DMS 273 treated with DMSO at 0.1 percent for 48 hours (cell line): ENCODE measurements at regions not wholly inside any gene's neighbourhood (a gene's known extent, or its start where the extent isn't known, plus 50 kb on each side); places are given as distances from the start of the nearest gene placed in this dataset.
"Not testable (repeated sequence)": the region's sequence is repeated elsewhere in the genome, so short reads cannot be mapped to it uniquely, and the experiment has no call there.

ENCODE experiments used
- DNase-seq: peaks from one replicate; lab custom pipeline; 2025; lab: John Stamatoyannopoulos, UW

DNA sequence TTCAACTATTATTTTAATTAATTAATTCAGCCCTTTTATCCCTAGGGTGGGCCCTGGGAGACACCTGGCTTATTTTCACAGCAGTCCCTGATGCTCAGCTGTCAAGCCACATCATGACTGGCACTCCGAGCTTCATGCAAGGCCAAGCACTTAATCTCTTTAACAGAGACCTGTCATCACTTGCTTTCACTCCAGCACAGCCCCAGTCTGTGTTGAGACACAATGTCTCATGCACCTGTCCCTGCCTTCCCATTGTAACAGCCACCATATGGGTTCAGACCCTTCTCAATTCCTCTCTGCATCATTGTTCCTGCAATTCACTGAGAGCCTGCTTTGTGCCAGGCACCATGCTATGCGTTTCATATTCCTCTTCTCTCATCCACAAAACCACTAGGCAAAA lies 222.2 kb upstream of the TENM4 start:
- no peak for DNase-seq

DNA sequence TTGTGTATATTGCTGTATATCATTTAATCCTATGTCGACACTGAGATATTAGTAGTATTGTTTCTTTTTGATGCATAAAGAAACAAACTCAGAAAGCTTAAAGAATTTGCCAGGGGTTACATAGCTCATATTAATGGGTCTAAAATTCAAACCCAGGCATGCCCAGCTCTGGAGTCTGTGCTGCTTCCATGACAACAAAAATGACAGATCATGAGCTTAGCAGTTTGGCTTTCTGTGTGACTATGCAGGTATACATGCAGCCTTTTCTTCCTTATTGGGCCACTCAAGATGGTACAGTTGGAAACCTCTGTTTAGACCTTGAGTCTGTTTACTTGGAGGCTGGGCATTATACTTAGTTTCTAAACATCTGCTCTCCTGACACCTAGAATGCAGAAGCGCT lies 220.5 kb upstream of the TENM4 start:
- no peak for DNase-seq

DNA sequence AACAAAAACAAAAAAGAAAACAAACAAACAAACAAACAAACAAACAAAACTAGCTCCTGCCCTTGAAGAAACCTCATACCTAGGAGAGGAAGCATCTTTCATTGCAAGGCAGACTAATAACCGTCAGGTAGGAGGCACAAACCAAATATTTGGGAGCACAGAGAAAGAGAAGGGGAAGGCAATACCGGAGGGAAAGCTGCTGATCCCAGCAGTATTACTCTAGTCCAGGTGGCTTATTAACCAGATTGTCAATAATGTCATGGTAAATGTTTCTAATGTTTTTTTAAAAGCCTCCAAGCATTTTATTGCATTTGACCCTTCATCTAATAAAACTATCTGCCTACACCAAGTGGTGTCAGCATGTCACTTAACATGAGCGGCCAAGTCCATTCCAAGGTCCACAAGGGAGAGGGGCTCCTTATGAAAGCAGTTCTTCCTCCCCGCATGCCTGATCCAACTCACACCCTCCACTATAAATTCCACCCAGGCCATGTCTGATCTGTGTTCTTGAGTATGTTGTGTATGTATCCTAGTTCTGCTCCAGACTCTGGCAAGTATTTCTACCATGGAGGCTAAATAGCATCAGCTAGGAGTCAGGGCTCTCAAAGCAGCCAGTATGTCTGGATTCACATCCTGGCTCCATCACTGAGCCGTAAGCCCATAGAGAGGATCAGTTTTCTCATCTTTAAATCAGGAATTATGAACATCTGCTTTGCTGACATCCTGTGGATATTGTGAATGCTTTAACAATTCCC lies 208.1 kb upstream of the TENM4 start:
- no peak for DNase-seq

DNA sequence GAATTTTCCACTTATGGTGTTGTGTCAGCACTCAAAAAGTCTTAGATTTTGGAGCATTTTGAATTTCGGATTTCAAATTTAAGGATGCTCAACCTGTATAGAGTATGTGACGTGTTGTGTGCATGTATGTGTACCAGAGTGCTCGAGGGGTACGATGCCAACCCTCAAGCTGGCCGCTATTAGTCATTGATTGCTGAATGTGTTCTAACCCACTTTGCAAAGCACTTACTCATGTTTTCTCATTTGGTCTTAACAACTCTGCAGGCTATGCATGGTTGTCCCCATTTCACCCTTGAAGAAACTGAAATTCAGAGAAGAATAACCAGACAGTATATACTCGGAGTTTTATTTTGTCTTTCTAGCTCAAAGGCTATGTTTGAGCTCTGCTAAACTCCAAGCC lies 196.4 kb upstream of the TENM4 start:
- no peak for DNase-seq

DNA sequence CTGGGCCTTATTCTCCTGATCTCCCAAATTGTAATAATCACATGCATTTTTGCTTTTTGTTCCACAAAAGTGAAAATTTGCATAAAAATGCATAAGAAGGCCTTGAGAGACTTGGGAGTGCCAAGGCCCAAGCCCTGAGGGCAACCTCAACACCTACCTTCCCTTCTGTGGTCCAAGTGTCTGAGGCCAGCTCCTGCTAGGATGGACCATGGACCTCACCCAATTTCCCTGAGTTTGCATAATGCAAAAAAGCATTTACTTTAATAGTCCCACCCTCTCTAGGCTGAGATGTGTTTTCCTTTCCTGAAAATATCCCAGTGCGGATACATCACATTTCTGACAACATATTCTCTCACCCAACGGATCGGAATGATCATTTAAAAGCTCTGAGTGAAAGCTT lies 194.1 kb upstream of the TENM4 start:
- no peak for DNase-seq

DNA sequence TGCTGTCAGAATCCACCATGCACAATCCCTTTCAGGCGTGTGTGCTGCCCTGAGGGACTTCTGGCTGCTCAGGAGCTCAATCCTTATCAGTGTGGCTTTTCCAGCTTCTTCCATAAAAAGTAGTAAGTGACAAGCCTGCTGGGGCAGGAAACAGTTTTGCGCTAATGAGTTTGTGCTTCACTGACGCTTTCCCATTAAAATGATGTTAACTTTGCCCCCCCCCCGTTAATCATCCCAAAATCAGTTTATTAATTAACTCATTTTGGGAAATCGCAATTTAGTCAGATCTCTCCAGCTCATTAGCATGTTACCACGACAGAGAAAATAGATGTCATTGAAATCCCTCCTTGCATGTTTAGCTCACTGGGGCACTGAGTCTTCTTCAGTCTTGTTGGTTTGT lies 186.5 kb upstream of the TENM4 start:
- no peak for DNase-seq

DNA sequence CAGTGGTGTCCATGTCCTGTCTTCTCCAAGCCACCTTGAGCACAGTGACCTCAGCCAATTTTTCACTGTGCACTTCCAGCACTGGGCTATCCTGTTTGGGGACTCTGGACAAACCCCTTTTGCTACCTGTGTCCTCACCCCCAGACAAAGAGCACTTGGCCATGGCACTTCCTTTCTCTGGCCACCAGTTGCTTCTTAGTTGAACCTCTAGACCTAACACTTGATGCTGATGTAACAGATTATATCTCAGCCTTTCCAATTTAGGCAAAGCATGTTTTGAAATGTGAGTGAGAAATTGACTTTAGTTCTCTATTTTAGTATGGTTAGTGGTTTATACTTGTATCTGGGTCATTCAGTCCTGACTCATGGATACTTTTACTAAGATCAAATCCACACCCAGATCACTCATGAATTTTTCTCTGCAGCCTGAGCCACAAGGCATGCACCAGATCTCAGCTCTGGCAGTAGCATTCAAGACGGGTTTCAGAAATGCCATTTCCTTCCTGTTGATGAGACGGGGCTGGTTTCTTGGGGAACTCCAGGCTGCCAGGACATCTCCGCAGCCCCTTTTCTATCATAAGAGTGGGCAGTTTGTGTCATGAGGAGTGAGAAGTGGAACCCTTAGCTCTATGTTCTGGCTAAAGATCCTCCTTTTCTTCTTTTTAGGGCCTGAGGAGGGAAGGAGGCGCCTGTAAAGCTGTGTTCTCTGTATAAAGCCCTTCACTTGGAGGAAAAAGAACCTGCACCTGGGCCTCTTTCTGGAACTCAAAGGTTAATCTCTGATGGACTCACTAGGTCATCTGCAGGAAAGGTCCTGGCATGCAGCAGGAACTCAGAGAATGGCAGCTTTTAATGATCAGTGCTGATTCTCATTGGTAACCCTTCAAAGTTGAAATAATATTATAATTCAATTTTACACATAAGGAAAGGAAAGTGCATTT lies 185.6 kb upstream of the TENM4 start:
- DNase-seq = no peak

DNA sequence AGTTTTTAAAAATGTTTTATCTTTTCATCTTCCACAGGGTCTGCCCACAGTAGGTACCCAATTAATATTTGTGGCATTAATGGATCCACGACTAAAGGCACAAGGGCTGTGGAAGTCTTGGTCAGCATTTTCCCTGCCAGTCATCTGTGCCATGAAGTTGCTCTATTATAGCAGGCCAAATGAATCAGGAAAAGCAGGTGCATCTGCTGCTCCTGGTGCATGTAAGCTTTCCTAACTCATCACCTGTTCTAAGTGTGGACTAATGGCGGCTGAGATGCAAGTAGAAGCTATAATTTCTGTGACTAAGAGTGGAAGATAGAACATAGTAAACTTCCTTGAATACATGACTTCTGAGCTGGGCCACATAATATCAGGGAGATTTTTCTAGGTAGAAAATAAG lies 182.5 kb upstream of the TENM4 start:
- DNase-seq = no peak

DNA sequence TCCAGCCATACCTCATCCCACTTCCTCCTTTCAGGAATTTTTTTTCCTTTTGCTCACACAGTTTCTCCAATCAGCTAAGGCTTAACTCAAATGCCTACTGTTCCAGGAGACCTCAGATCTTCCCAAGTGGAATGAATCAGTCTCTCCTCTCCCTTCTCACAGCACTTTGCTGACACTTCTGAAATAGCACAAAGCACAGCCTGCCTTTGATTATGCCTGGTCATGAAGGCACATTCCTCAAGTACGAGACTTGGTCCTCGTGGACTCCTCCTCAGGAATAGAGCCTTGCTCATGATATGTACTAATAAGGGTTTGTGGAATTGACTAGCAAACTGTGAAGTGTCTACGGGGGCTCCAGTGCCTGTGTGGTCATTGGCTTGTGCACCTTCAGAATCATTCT lies 176.7 kb upstream of the TENM4 start:
- DNase-seq = no peak

DNA sequence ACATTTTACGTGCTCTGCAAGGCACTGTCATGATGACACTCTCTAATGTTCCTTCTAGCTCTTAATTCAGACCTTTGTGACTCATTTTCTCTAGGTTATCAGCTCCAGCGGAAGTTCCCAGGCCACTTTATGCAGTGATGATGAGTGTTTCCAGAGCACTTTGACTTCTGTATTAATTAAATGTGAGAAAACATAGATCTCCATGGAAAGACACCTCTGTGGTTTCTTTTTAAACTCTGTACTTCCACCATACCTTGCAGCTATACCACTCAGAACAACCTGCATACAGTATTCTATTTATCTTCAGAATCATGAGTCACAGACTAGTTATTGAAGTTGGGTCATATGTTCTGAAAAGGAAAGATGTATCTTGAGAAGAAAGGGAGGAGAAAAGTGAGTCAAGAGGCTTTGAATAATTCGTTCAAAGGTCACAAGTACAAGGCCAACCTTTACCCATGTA lies 175.6 kb upstream of the TENM4 start:
- DNase-seq = no peak

DNA sequence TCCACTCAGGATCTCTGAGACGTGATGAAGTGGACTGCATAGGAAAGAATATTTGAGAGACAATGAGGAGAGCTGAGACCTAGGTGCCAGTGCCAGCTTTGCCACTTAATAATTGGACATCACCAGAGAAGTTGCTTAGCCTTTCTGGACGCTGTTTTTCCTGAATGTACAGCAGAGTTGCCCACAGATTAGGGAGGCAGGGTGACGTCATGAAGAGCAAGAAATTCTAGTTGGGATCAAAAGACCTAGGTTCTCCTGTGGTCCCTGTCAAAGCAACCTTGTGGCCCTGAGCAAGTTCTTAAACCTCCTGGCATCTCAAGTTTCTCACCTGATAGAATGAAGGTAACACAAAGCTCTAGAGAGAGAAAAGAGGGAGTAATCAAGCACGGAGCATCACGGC lies 174.6 kb upstream of the TENM4 start:
- no peak for DNase-seq

DNA sequence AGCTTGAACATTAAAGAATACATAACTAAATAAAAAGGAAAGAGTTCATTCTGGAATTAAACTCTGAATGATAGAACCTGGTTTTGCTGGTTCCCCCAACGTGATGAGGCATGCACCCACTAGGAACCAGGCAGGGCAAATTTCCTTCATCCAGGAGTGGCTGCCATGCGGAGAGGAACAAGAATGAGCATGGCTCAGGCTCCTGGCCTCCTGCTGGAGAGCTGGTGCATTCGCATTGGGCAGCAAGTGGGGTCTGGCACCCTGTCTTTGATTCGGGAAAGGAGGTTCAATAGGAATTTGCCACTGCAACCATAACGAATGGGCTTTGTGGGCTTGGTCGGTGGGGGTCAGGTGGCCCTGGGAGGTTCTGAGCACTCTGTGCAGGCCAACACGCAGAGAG lies 169.8 kb upstream of the TENM4 start:
- no peak for DNase-seq

DNA sequence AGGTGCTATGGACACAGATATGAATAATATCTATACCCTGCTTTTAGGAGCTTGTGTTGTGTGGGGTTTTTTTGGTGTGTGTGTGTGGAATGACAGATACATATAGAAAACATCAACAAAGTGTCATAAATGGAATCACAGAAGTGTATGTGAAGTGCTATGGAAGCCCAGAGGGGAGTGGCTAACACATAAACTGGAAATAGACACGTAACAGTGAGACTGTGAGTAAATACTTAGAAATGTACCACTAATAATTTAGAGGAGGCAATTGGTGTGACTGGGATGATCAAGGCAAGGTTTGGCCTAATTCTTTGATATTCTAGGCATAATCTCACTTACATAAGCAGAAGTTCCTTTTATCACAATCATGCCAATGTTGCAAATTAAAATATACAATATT lies 169.3 kb upstream of the TENM4 start:
- no peak for DNase-seq

DNA sequence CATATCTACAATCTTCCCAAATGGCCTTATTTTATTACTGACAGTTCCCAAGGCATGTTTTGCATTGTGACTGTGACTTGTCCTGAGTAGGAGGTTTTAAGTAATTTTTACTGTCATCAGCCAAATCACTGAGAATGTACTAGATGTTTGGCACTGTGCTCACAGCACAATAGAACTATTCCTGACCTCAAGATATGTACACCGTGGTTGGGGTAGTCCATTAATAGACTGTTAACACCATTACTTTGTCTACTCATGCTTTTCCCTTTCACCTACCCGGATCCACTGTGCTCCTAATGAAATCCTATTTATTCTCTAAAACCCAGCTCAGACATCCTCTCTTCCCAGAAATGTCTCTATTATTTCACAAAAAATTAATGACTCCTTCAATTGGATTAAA lies 168.7 kb upstream of the TENM4 start:
- DNase-seq = no peak

DNA sequence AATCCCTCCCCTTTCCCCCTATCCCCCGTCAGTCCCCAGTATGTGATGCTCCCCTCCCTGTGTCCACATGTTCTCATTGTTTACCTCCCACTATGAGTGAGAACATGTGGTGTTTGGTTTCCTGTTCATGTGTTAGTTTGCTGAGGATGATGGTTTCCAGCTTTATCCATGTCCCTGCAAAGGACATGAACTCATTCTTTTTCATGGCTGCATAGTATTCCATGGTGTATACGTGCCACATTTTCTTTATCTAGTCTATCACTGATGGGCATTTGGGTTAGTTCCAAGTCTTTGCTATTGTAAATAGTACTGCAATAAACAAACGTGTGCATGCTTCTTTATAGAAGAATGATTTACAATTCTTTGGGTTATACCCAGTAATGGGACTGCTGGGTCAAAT lies 165.6 kb upstream of the TENM4 start:
- DNase-seq = not testable (repeated sequence)

DNA sequence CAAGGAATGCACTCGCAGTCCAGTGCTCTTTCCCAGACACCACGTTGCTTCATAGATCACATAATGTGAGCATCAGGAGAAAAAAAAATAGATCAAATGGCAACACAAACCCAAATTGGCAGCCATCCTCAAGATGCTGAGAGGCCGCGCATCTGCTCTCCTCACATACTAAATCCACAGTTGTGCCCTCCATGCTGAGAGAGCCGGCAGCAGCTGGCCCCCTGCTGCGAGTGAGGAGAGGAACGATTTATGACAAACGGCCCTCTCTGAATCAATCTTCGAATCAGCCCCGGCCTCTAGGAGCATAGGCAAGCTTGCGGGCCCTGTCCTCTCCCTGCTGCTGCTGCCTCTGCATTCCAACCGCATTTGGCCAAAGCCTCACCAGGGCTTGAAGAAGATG lies 159.9 kb upstream of the TENM4 start:
- no peak for DNase-seq

DNA sequence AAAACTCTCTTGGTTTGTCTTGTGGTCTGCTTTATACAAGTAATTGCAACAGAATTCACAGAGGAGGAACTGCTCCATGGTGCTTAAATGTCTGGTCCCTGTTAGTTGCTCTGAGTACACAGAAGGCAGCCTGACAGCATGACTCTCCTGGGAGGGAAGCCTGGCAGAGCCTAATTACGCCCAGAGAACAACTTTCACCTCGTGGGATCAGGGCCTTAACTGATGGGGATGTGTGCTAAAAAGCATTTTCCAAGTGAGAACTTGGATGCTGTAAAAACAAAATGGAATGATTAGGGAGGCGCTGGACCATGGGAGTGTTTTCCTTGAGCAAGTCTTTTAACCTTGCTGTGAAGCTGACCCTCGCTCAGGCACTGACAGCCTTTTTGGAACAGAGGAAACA lies 154.0 kb upstream of the TENM4 start:
- DNase-seq = no peak

DNA sequence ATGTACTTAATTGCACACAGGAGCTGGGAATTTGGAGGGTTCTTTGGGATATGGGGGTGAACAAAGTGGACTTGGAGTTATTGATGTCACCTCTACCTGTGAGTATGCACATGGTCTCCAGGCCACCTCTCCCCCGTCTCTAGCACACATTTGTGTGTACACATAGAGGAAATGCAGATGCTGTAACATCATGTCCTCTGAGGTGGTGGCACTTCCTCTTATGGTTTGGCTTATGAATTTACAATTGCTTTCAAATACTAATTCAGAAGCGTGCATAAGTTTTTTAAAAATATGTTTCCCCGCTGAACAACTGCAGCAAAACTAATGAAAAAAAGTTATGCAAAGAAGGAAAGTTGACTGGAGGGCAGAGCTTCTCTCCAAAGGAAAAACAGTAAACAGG lies 152.0 kb upstream of the TENM4 start:
- DNase-seq = no peak

DNA sequence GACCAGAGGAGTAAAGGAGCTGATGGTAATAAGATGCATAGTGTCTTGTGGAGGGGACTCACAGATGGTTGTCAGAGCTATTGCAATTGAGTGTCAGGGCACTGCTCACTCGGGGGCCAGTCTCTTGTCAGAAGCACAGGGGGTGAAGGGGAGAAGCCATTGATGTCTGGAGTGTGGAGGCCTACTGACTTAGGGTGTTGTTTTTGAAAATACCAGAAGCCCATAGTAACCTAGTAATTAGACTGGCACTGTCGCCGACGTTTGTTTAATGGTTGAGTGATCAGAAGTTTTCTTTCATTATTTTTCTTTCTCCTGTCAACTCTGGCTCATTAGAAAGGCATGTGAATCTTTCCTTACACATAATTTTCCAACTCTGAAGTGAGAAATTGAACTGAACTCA lies 151.6 kb upstream of the TENM4 start:
- no peak for DNase-seq

DNA sequence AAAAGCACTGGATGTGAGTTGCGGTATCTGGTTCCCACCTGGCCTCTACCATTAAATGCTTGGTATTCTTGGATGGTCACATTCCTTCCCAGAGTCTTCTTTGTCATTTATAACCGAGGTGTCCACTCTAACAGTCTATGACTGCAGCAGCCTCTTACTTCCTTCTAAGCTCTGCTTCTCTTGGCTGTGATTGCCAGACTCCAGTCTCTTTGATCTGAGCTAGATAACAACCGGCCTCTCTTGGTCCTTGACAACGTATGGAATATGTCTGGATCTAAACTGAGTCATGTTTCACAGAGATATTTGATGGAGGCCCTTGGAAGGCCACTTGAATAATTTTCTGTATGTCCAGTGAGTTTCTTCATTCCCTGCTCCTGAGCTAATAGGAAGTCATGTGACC lies 141.6 kb upstream of the TENM4 start:
- DNase-seq = no peak

DNA sequence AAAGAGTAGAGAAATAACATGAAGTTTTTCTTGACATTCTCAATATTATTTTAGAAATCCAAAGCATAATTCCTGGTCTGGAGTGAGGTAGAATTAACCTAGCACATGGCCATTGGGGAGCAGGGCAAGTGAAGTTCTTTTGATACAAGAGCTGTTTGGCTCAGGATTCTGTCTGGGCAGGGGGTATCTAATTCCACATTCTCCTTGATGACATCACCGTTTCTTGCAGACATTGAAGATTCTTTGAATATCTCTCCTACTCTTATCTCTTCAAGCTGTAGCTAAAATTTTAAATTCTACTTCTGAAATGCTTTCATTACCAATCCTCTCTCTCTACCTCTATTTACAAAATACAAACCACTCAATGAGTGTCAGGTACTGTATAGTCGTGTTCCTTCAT lies 138.2 kb upstream of the TENM4 start:
- no peak for DNase-seq

DNA sequence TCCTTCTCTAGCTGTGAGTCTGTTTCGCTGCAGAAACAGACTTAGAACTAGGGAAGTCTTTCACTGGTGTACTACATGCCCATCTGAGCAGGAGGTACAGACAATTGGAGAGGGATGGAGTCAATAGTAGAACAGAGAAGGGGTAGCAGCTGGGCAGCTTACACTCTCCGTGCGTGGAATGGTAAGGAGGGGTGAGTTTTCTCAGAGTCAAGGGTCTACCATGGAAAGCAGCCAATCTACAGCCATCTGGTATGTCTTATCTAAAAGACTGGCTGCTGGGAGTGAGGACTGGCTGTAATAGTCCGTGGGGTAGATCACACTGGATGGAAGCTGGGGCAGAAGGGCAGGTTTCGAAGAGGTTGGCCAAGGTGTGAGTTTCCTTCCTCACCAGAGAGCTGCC lies 137.3 kb upstream of the TENM4 start:
- DNase-seq = no peak

DNA sequence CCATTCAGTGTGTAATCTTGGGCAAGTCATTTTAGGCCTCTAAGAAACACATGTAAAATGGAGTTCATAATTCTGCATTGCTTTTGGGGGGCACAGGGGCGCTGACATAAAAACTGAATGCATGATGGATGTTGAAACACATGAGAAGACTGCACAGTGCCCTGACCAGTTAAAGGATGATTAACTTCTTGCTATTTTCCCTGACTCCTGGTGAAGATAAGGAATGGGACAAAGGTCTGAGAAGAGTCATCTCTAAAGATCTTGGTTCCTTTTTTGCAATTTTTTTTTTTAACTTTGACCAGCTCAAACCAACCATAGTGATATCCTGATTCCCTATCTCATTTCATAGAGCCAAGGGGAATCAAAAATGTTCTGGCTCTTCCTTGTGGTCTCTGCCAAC lies 134.9 kb upstream of the TENM4 start:
- no peak for DNase-seq
